GM21786 (cell line): ENCODE measurements at regions not wholly inside any gene's neighbourhood (a gene's known extent, or its start where the extent isn't known, plus 50 kb on each side); places are given as distances from the start of the nearest gene placed in this dataset.
"Not testable (repeated sequence)": the region's sequence is repeated elsewhere in the genome, so short reads cannot be mapped to it uniquely, and the experiment has no call there.

Experiments
- ATAC-seq: cut with Tn5 transposase; IDR thresholded peaks from one replicate; pipeline ENCODE4 v1.9.1; 2021; ENCODE audit not compliant: unreplicated experiment

DNA sequence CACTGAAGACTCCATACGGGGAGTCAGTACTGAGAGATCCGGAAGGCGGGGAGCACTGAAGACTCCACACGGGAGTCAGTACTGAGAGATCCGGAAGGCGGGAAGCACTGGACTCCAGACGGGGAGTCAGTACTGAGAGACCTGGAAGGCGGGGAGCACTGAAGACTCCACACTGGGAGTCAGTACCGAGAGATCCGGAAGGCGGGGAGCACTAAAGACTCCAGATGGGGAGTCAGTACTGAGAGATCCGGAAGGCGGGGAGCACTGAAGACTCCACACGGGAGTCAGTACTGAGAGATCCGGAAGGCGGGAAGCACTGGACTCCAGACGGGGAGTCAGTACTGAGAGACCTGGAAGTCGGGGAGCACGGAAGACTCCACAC, 77.2 kb downstream of the DLL1 start:
- not testable (repeated sequence) for ATAC-seq

DNA sequence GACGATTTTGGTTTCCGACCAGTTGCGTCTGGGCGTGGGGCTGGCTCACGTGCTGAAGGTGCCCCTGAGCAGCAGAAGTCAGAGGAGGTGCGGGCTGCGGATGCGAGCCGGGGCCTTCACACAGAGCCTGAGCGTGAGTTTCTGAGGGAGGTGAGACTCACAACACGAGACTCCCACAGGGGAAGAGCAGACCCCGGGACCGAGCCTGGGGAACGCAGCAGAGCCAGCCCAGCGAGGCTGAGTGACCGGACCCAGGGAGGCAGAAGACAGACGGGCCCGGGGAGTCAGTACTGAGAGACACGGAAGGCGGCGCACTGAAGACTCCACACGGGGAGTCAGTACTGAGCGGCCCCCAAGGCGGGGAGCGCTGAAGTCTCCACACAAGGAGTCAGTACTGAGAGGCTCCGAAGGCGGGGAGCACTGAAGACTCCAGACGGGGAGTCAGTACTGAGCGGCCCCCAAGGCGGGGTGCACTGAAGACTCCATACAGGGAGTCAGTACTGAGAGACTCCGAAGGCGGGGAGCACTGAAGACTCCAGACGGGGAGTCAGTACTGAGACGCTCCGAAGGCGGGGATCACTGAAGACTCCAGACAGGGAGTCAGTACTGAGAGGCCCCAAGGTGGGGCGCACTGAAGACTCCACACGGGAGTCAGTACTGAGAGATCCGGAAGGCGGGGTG, 77.8 kb downstream of the DLL1 start:
- ATAC-seq = no peak

DNA sequence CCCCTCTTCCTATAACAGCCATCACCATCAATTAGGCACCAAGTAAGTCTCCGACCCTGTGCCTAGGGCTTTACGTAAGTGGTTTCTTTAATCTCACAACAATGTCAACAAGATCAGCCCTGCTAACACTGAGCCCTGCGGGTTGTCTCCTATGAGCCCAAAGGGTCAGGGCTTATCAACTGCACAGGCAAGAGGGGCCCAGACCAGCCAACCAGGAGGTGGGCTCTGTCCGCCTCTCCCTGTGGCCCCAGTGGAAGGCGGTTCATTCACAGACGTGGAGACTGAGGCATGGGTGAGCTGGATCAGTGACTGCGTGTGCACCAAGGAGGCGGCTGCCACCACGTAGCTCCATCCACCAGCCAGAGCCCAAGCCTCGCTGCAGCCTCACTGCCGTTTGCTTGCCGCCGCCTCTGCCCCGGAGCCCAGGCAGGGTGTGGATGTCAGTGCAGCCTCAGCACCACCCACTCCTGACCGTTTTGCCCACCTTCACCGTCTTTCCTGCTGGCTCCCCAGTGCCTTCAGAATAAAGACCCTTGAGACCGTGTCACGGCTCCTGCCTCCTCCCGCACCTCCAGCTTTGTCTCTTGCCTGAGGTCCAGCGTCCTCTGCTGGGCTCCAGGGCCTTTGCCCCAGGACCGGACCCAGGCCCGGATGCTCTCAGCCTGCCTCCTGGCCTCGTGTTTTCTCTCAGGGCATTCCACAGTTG, 78.7 kb downstream of the DLL1 start:
- no peak for ATAC-seq

DNA sequence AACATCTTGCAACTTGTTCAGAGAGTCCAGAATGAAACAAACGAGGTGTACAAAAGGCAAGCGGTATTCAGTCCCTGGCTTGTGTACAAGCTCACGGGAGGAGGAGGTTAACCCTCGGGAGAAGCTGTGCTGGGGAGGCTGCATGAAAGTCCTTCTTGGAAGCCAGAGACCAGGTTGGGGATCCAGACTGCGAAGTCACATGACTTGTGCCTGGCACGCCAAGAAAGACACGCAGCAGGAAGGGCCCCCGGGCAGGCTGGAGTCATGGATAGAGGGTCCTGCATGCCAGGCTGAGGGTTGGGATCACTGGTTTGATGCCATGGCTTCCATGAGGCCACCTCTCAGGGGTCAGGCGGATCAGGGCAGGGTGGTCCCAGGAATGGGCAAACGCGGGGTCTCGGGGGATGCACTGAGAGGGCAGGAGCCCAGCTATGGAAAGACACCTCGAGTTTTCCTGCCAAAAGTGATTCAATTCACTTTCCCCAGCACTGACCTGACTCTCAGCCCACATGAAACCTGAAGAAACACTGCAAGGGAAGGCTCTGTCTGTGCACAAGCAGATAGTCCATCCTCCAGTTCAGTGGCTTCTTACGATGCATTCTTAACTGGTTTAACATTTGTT, 79.4 kb downstream of the DLL1 start:
- ATAC-seq = no peak

DNA sequence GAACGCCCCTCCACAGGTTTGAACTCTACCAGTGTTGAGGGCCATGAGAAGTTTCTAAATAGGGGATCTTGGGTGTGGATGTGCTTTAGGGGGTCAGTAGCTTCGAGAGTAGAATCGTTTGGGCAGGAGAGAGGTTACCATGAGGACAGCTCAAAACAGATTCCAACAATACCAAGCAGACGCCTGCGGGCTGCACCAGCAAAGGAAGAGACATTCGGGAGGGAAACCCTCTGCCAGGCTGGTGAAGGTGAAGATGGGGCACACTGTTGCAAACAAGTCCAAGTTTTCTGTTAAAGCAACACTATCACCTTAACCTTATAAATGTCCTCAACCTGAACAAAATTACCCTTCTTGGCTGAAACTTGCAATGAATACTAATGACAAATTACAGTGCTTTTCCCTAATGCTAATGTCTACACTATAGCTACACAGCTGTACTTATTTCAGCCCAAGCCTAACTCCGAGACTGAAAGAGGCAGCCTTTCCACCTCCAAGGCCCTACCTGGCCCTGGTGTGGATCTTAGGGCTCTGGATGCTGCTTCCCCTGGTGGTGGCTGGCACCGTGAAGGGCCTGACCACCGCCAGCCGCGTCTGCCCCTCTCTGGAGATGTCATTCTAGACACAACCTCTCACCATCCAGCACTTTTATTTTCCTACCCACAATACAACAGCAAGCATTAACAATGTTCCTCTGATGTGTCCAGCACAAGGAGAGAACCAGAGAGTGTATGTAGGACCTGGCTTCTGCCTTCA, 80.1 kb downstream of the DLL1 start:
- ATAC-seq = no peak

DNA sequence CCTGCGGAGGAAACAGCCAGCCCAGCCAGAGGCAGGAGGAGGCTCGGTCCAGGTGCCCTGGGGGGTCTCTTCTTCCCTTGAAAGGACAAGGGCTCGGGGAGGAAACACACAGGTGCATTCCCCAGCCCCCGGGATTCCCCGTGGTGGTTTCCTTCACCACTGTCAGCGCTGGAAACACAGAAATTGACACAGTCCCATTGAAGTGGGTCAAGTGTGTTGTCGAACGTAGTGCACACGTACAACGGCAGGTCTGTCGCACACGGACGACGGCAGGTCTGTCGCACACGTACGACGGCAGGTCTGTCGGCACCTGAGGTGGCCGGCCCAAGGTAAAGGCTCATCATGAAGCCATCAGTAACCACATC, 80.9 kb downstream of the DLL1 start:
- no peak for ATAC-seq

DNA sequence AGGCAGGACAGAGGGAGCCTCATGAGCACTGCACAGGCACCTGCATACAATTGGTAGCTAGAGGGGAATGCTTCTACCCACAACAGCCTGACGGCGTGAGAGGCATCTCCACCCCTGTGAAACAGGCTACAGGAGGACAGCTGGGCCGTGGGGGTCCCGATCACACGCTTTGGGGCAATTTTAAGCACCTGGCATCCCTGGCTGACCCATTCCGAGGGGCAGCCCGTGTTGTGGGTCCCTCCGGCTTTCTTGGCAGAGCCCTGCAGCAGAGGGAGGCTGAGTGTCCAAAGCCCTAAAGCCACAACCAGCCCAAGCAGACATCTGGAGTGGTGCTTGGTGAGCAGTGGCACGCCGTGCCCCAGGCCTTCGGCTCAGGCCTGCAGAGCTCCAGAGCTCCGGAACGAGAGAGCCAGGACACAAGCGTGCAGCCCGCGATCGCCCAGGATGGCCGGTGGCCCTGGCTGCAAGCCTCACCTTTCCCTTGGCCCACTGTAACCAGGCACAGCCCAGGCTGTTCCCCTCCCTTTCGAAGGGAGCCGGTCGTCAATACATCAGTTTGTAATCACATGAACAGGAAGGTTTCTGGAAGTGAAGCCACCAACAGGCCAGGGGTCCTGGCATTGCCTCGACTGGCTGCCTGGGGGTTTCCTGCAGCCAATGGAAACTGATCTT, 81.4 kb downstream of the DLL1 start:
- no peak for ATAC-seq

DNA sequence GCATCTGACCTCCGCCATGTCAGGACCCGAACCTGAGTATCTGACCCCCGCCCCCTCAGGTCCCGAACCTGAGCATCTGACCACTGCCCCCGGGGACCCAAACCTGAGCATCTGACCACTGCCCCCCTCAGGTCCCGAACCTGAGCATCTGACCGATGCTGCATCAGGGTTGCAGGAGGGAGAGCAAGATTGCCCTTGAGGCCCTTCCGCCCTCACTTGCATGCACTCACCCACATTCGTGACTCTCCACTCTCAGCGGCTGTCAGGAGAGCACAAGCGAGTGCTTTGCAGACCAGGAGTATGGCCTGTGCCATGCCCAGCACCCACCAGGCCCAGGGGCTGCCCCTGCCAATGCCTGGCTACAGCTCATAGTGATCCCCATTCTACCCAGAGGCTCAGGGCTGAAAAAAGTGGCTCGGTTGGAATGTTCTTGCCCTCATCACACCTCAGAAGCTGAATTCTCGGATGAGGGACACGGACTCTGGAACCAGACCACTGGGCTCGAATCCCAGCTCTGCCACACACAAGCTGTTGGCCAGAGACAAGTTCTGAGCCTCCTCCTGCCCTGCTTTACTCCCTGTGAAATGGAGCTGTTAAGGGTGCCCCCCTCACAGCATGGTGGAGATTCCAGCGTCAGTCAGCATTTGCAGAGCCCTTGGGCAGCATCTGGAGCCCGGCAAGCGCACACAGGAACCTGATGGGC, 82.1 kb downstream of the DLL1 start:
- no peak for ATAC-seq

DNA sequence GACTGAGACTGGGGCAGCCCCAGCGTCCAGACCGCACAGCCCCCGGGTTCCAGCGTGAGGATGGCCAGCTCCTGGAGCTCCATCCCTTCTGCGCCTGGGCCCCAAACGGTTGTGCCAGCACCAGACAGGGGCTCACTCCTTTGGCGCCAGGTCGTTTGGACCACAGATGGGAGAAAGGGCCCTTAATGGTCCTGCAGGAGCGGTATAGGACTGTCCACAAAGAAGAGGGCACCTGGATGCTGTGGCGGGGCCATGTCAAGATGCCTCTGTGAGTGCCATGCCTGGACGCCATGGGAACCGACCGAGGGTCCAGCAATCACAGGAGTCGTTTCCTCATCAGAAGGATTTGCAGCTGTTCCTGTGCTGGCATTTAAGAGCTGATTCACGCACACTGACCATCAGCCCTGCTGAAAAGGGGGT, 82.7 kb downstream of the DLL1 start:
- ATAC-seq = no peak

DNA sequence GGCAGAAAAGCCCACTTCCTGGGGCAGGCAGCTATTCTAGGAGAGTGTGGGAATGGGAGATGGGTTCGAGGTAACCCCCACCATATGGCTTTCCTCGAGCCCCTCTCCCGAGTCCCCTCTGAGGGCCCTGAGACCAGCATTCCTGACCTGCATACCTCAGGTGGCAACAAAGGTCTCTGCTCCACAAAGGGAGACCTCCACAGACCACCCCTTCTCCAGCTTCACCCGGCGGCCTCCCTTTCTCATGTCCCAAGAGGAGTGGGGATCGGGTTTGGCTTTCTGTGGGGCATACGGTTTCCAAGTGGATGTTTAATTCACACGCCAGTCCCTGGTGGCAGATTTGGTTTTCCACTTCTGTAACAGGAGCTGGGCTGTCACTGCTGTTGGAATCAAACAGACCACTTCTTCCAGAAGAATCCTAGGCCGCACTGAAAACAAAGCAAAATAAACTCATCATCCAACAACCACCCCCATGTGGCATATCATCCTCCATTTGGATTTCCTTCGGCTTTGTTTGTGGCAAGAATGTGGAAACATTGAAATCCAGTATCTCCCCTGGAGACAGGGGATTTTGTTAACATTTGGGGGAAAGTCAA, 83.2 kb downstream of the DLL1 start:
- no peak for ATAC-seq

DNA sequence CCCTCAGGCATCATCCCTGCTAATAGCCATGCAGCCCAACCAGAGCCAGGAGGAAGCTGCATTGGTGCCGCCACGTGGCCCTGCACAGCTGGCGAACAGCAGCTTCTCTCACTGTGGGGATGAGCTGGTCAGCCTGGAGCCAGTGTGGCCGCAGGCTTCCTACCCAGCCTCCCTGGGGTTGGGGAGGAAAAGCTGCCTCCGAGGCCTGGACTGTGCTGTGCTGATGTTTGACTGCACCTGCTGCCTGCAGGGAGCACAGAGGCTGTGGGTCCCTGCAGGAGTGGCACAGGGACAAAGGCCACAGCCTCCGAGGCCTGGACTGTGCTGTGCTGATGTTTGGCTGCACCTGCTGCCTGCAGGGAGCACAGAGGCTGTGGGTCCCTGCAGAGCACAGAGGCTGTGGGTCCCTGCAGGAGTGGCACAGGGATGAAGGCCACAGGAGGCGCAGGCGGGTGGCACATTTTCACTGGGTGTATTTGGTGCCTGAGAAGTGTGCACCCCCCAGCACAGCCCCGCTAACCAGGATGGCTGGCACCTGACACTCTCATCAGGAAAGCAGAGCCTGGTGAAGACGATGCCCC, 83.9 kb downstream of the DLL1 start:
- ATAC-seq = no peak

DNA sequence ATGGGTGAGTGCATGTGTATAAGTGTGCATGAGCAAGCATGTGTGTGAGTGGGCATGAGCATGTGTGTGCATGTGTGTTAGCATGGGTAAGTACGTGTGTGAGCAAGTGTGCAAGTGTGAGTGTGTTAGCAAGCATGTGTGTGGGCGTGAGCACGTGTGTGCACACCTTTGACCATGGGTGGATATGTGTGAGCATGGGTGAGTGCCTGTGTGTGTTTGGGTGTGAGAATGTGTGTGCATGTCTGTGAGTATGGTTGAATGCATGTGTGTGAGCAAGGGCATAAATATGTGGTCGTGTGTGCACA, 84.6 kb downstream of the DLL1 start:
- ATAC-seq = no peak

DNA sequence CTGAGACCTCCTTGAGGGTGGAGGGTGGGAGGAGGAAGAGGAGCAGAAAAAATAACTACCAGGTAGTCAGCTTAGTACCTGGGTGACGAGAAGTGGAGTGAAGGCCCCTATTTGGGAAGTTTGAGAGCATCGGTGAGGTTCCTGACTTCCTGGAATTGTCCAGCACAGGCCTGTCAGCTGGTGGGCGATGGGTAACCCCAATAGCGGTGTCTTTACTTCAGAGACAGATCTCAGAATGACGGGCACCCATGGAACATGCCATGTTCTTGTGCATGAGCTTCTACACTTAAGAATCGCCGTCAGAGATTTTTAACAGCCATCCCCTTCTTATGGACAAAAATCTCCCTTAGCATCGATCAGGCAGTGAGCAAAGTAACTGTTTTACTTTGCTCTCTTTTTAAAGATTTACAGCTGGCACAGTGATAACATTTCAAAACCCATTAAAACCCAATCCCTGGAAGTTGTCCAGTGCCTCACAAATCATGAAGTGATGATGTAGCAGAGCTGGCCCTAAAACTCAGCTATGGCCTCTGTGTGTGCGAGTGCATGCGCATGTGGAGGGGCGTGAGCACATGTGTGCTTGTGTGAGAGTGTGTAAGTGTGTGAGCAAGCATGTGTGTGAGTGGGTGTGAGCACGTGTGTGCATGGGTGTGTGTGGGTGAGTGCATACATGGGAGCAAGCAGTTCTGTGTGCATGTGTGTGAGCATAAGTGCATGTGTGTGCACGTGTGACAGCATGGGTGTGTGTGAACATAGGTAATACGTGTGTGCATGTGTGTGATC, 85.2 kb downstream of the DLL1 start:
- no peak for ATAC-seq

DNA sequence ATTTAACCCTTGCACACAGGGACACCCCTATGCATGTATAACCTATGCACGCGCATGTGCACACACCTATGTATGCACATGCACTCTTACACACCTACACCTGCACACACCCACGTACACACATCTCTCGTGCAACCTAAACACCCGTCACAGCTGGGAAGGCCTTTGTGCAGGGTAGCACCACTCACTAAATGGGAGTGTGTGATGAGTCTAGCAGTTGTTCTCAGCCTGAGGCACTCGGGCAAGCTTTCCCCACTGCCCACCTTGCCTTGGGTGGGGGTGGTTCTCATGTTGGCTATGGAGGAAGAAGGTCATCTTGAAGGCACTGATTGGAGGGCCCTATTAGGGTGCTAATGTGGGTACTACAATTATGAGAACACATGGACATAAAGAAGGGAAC, 85.8 kb downstream of the DLL1 start:
- ATAC-seq = no peak

DNA sequence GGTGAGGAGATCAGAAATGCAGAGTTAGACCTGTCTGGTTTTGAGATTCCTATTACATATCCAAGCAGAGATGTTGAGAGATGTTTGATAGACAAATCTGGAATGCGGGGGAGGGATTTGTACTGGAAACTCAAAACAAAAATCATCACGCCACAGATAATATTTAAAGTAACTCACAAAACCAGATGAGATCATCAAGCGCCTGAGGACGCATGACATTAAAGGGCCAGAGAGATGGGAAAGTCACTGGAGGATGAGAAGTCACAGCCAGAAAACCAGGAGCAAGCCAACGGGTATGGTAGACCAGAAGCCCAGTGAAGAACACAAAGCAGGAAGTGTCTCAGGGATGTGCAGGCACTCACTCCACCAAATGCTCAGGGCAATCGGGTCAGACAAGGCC, 87.7 kb downstream of the DLL1 start:
- ATAC-seq = no peak

DNA sequence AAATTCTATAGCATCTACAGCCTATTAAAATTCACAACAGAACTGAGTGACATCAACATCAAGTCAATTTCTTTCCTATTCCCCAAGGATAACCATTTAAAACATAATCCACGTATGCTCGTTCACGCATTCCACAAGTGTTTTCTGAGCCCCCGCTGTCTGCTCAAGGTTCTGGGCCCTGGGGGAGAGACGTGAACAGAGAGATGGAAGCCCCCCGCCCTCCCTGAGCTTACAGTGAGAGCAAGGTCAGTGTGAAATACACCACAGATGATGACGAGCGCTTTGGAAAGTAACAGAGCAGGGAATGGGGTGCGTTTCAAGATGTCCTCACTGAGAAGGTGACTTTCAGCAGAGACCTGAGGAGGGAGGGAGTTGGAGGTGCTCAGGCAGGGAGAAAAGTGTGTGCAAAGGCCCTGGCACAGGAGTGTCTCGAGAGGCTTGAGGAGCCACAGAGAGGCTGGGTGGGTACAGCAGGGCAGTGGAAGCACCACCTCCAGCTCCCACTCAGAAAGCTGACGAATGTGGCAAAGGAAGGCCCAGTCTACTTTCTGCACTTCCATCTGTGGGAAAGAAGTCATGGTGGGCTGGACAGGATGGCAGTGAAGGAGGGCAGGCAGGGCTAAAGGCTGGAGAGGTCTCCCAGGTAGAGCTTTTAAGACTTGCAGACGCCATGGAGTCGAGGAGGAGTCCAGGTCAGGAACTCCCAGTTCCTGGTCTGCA, 88.3 kb downstream of the DLL1 start:
- ATAC-seq = no peak

DNA sequence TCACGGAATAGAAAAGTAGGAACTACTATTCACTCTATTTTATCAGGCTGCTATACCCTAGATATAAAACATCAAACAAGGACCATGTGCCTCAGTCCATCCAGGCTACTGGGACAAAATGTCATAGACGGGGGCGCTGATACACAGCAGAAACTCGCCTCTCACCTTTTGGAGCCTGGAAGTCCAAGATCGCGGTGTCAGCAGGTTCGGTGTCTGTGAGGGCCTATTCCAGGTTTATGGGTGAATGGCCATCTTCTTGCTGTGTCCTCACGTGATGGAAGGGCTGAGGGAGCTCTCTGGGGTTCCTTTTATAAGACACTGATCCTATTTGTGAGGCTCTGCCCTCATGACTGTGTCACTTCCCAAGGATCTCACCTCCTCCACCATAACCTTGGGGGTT, 89.5 kb downstream of the DLL1 start:
- no peak for ATAC-seq

DNA sequence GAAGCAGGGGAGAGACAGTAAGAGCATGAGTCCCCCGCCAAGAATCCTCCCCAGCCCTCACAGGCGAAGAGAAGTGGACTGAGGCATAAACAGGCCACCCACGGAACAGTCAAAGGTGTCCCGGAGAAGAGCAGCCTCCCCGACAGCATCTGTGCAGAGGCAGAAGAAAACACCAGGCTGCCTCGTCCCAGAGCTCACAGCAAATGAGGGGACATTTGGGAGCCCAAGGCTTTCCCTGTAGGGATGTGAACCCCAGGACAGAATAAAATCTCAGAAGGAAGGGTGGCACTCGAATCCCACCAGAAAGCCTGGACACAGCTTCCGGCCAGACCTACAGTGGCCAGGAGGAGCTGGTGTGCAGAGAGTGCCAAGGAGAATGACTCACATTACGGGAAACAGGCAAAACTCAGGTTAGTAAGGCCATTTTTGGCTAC, 90.4 kb downstream of the DLL1 start:
- no peak for ATAC-seq

DNA sequence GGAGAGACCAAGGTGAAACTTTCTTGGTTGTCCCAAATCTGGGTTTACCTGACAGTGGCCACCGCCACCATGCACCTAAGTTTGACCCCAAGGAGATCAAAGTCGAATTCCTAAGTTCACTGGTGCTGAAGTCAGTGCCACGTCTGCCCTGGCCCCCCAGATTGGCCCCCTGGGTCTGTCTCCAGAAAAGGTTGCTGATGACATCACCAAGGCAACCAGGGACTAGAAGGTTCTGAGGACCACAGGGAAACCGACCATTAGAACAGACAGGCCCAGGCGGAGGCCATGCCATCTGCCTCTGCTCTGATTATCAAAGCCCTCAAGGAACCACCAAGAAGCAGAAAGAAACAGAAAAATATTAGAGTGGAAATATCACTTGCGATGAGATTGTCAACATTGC, 91.2 kb downstream of the DLL1 start:
- no peak for ATAC-seq
